ENCODE measurements at regions not wholly inside any gene's neighbourhood (a gene's known extent, or its start where the extent isn't known, plus 50 kb on each side); places are given as distances from the start of the nearest gene placed in this dataset.
"Not testable (repeated sequence)": the region's sequence is repeated elsewhere in the genome, so short reads cannot be mapped to it uniquely, and the experiment has no call there.

GRCh38 chr17:26936645-26937044 is 357.3 kb upstream of the WSB1 start:
- DNase-seq: not testable (repeated sequence)

- DNase-seq: not testable (repeated sequence)
Measured at GRCh38 chr17:26937750-26938322, 356.1 kb upstream of the WSB1 start.

- DNase-seq: not testable (repeated sequence)
Measured at GRCh38 chr17:26939755-26940154, 354.2 kb upstream of the WSB1 start.

GRCh38 chr17:26940587-26940986 is 353.3 kb upstream of the WSB1 start:
- DNase-seq: not testable (repeated sequence)

- DNase-seq: no peak
Measured at GRCh38 chr17:26962255-26963162, 331.4 kb upstream of the WSB1 start.

GRCh38 chr17:26963163-26963503 is 330.8 kb upstream of the WSB1 start:
- DNase-seq: no peak

GRCh38 chr17:26965898-26966624 is 327.9 kb upstream of the WSB1 start:
- DNase-seq: not testable (repeated sequence)

- DNase-seq: not testable (repeated sequence)
Measured at GRCh38 chr17:26966625-26967179, 327.2 kb upstream of the WSB1 start.

GRCh38 chr17:26981845-26982425 is 312.0 kb upstream of the WSB1 start:
- not testable (repeated sequence) for DNase-seq

GRCh38 chr17:26982563-26982962 is 311.4 kb upstream of the WSB1 start:
- DNase-seq: not testable (repeated sequence)

GRCh38 chr17:26987851-26988250 is 306.1 kb upstream of the WSB1 start:
- DNase-seq: peak; percentile 3

GRCh38 chr17:26994648-26995047 is 299.3 kb upstream of the WSB1 start:
- not testable (repeated sequence) for DNase-seq

GRCh38 chr17:26996146-26996916 is 297.6 kb upstream of the WSB1 start:
- DNase-seq: not testable (repeated sequence)

GRCh38 chr17:27007734-27008531 is 286.0 kb upstream of the WSB1 start:
- DNase-seq: not testable (repeated sequence)

GRCh38 chr17:27009087-27009486 is 284.8 kb upstream of the WSB1 start:
- no peak for DNase-seq

GRCh38 chr17:27010138-27010537 is 283.8 kb upstream of the WSB1 start:
- not testable (repeated sequence) for DNase-seq

- not testable (repeated sequence) for DNase-seq
Measured at GRCh38 chr17:27030552-27030951, 263.4 kb upstream of the WSB1 start.

GRCh38 chr17:27038676-27039075 is 255.2 kb upstream of the WSB1 start:
- no peak for DNase-seq

- not testable (repeated sequence) for DNase-seq
Measured at GRCh38 chr17:27045039-27045438, 248.9 kb upstream of the WSB1 start.

- DNase-seq: no peak
Measured at GRCh38 chr17:27049104-27049784, 244.7 kb upstream of the WSB1 start.
